ENCODE measurements at regions not wholly inside any gene's neighbourhood (a gene's known extent, or its start where the extent isn't known, plus 50 kb on each side); places are given as distances from the start of the nearest gene placed in this dataset.

- Histone ChIP-seq H3K4me1 (ENCODE audit: control insufficient read depth in 3 of 3, insufficient read depth in 2 of 3, low read depth in 1 of 3, low read length in 2 of 3) (no peaks in the 10 kb centered on the region), H3K36me3 (ENCODE audit: control insufficient read depth in 3 of 3, insufficient read depth in 2 of 3, low read depth in 1 of 3, low read length in 3 of 3) (no peaks in the 10 kb centered on the region), H3K27me3 (ENCODE audit: control insufficient read depth in 3 of 3, insufficient read depth in 3 of 3, low read length in 3 of 3) (no peaks in the 10 kb centered on the region), H3K9me3 (ENCODE audit: control insufficient read depth in 2 of 2, insufficient read depth in 1 of 2, low read depth in 1 of 2, low read length in 1 of 2) (no peaks in the 10 kb centered on the region), H3K27ac (ENCODE audit: low read depth in 1 of 3, low read length in 2 of 3) (no peak overlapping the region), H3K4me3 (ENCODE audit: low read depth in 1 of 3, low read length in 3 of 3) (no peak overlapping the region)
- FAIRE-seq (no peak), DNase-seq (no peak)
- 71 to 95% (median 75%) methylated on average over 1 of the region's 1 CpG for WGBS, 3 donors
Measured at GRCh38 chr17:51499897-51500296, 239.6 kb downstream of the UTP18 start.

GRCh38 chr17:51500454-51500853 is 240.1 kb downstream of the UTP18 start:
- no peak for DNase-seq
- WGBS, 3 donors = 12 to 46% (median 30%) methylated on average over 1 of the region's 1 CpG
- Histone ChIP-seq H3K27me3 (ENCODE audit: control insufficient read depth in 3 of 3, insufficient read depth in 3 of 3, low read length in 3 of 3) (no peaks in the 10 kb centered on the region), H3K9me3 (ENCODE audit: control insufficient read depth in 2 of 2, insufficient read depth in 1 of 2, low read depth in 1 of 2, low read length in 1 of 2) (no peaks in the 10 kb centered on the region), H3K4me3 (ENCODE audit: low read depth in 1 of 3, low read length in 3 of 3) (no peak overlapping the region), H3K27ac (ENCODE audit: low read depth in 1 of 3, low read length in 2 of 3) (no peak overlapping the region), H3K4me1 (ENCODE audit: control insufficient read depth in 3 of 3, insufficient read depth in 2 of 3, low read depth in 1 of 3, low read length in 2 of 3) (no peaks in the 10 kb centered on the region), H3K36me3 (ENCODE audit: control insufficient read depth in 3 of 3, insufficient read depth in 2 of 3, low read depth in 1 of 3, low read length in 3 of 3) (no peaks in the 10 kb centered on the region)
- FAIRE-seq = no peak

- Histone ChIP-seq H3K27ac (ENCODE audit: low read depth in 1 of 3, low read length in 2 of 3) (no peak overlapping the region), H3K36me3 (ENCODE audit: control insufficient read depth in 3 of 3, insufficient read depth in 2 of 3, low read depth in 1 of 3, low read length in 3 of 3) (no peaks in the 10 kb centered on the region), H3K27me3 (ENCODE audit: control insufficient read depth in 3 of 3, insufficient read depth in 3 of 3, low read length in 3 of 3) (no peaks in the 10 kb centered on the region), H3K4me3 (ENCODE audit: low read depth in 1 of 3, low read length in 3 of 3) (no peak overlapping the region), H3K9me3 (ENCODE audit: control insufficient read depth in 2 of 2, insufficient read depth in 1 of 2, low read depth in 1 of 2, low read length in 1 of 2) (no peaks in the 10 kb centered on the region), H3K4me1 (ENCODE audit: control insufficient read depth in 3 of 3, insufficient read depth in 2 of 3, low read depth in 1 of 3, low read length in 2 of 3) (no peaks in the 10 kb centered on the region)
- 75 to 97% (median 89%) methylated on average over 1 of the region's 1 CpG for WGBS, 3 donors
- DNase-seq (no peak), FAIRE-seq (no peak)
Measured at GRCh38 chr17:51505450-51505849, 245.1 kb downstream of the UTP18 start.

GRCh38 chr17:51507444-51507843 is 247.1 kb downstream of the UTP18 start:
- no peaks in the 10 kb centered on the region for H3K36me3 ChIP-seq (ENCODE audit: control insufficient read depth in 3 of 3, insufficient read depth in 2 of 3, low read depth in 1 of 3, low read length in 3 of 3)
- H3K9me3 ChIP-seq (ENCODE audit: control insufficient read depth in 2 of 2, insufficient read depth in 1 of 2, low read depth in 1 of 2, low read length in 1 of 2) = no peaks in the 10 kb centered on the region
- H3K27ac ChIP-seq (ENCODE audit: low read depth in 1 of 3, low read length in 2 of 3) = no peak overlapping the region
- no peak for DNase-seq
- no peaks in the 10 kb centered on the region for H3K4me1 ChIP-seq (ENCODE audit: control insufficient read depth in 3 of 3, insufficient read depth in 2 of 3, low read depth in 1 of 3, low read length in 2 of 3)
- FAIRE-seq = no peak
- no peak overlapping the region for H3K4me3 ChIP-seq (ENCODE audit: low read depth in 1 of 3, low read length in 3 of 3)
- WGBS, 3 donors = 67 to 74% (median 71%) methylated on average over 2 of the region's 2 CpGs
- H3K27me3 ChIP-seq (ENCODE audit: control insufficient read depth in 3 of 3, insufficient read depth in 3 of 3, low read length in 3 of 3) = no peaks in the 10 kb centered on the region

- FAIRE-seq (no peak), DNase-seq (no peak)
- H3K27ac ChIP-seq (ENCODE audit: low read depth in 1 of 3, low read length in 2 of 3) = no peak overlapping the region
- H3K9me3 ChIP-seq (ENCODE audit: control insufficient read depth in 2 of 2, insufficient read depth in 1 of 2, low read depth in 1 of 2, low read length in 1 of 2) = no peaks in the 10 kb centered on the region
- H3K4me1 ChIP-seq (ENCODE audit: control insufficient read depth in 3 of 3, insufficient read depth in 2 of 3, low read depth in 1 of 3, low read length in 2 of 3) = no peaks in the 10 kb centered on the region
- no peak overlapping the region for H3K4me3 ChIP-seq (ENCODE audit: low read depth in 1 of 3, low read length in 3 of 3)
- 68 to 78% (median 76%) methylated on average over 4 of the region's 4 CpGs for WGBS, 3 donors
- H3K36me3 ChIP-seq (ENCODE audit: control insufficient read depth in 3 of 3, insufficient read depth in 2 of 3, low read depth in 1 of 3, low read length in 3 of 3) = no peaks in the 10 kb centered on the region
- no peaks in the 10 kb centered on the region for H3K27me3 ChIP-seq (ENCODE audit: control insufficient read depth in 3 of 3, insufficient read depth in 3 of 3, low read length in 3 of 3)
Measured at GRCh38 chr17:51508048-51508447, 247.7 kb downstream of the UTP18 start.

GRCh38 chr17:51510940-51511339 is 250.6 kb downstream of the UTP18 start:
- H3K27ac ChIP-seq (ENCODE audit: low read depth in 1 of 3, low read length in 2 of 3) = no peak overlapping the region
- H3K36me3 ChIP-seq (ENCODE audit: control insufficient read depth in 3 of 3, insufficient read depth in 2 of 3, low read depth in 1 of 3, low read length in 3 of 3) = no peaks in the 10 kb centered on the region

GRCh38 chr17:51512220-51512907 is 252.0 kb downstream of the UTP18 start:
- DNase-seq = no peak
- H3K4me3 ChIP-seq (ENCODE audit: low read depth in 1 of 3, low read length in 3 of 3) = no peak overlapping the region
- no peak for FAIRE-seq
- no peaks in the 10 kb centered on the region for H3K4me1 ChIP-seq (ENCODE audit: control insufficient read depth in 3 of 3, insufficient read depth in 2 of 3, low read depth in 1 of 3, low read length in 2 of 3)
- no peaks in the 10 kb centered on the region for H3K27me3 ChIP-seq (ENCODE audit: control insufficient read depth in 3 of 3, insufficient read depth in 3 of 3, low read length in 3 of 3)
- H3K36me3 ChIP-seq (ENCODE audit: control insufficient read depth in 3 of 3, insufficient read depth in 2 of 3, low read depth in 1 of 3, low read length in 3 of 3) = no peaks in the 10 kb centered on the region
- whole genome bisulfite sequencing, 3 donors = 63 to 65% (median 64%) methylated on average over 5 of the region's 5 CpGs
- H3K9me3 ChIP-seq (ENCODE audit: control insufficient read depth in 2 of 2, insufficient read depth in 1 of 2, low read depth in 1 of 2, low read length in 1 of 2) = no peaks in the 10 kb centered on the region
- no peak overlapping the region for H3K27ac ChIP-seq (ENCODE audit: low read depth in 1 of 3, low read length in 2 of 3)

More at GRCh38 chr17:51510940-51511339, 250.6 kb downstream of the UTP18 start:
- WGBS, 3 donors = 68 to 84% (median 73%) methylated on average over 3 of the region's 3 CpGs
- Histone ChIP-seq H3K9me3 (ENCODE audit: control insufficient read depth in 2 of 2, insufficient read depth in 1 of 2, low read depth in 1 of 2, low read length in 1 of 2) (no peaks in the 10 kb centered on the region), H3K27me3 (ENCODE audit: control insufficient read depth in 3 of 3, insufficient read depth in 3 of 3, low read length in 3 of 3) (no peaks in the 10 kb centered on the region), H3K4me1 (ENCODE audit: control insufficient read depth in 3 of 3, insufficient read depth in 2 of 3, low read depth in 1 of 3, low read length in 2 of 3) (no peaks in the 10 kb centered on the region), H3K4me3 (ENCODE audit: low read depth in 1 of 3, low read length in 3 of 3) (no peak overlapping the region)
- DNase-seq (no peak), FAIRE-seq (no peak)

- WGBS, 3 donors = 44 to 73% (median 53%) methylated on average over 3 of the region's 3 CpGs
- H3K36me3 ChIP-seq (ENCODE audit: control insufficient read depth in 3 of 3, insufficient read depth in 2 of 3, low read depth in 1 of 3, low read length in 3 of 3) = no peaks in the 10 kb centered on the region
- DNase-seq = no peak
- H3K9me3 ChIP-seq (ENCODE audit: control insufficient read depth in 2 of 2, insufficient read depth in 1 of 2, low read depth in 1 of 2, low read length in 1 of 2) = no peaks in the 10 kb centered on the region
- no peaks in the 10 kb centered on the region for H3K4me1 ChIP-seq (ENCODE audit: control insufficient read depth in 3 of 3, insufficient read depth in 2 of 3, low read depth in 1 of 3, low read length in 2 of 3)
- no peak for FAIRE-seq
- no peak overlapping the region for H3K4me3 ChIP-seq (ENCODE audit: low read depth in 1 of 3, low read length in 3 of 3)
- H3K27me3 ChIP-seq (ENCODE audit: control insufficient read depth in 3 of 3, insufficient read depth in 3 of 3, low read length in 3 of 3) = no peaks in the 10 kb centered on the region
- H3K27ac ChIP-seq (ENCODE audit: low read depth in 1 of 3, low read length in 2 of 3) = no peak overlapping the region
Measured at GRCh38 chr17:51516924-51517323, 256.6 kb downstream of the UTP18 start.

- FAIRE-seq = no peak
- H3K27me3 ChIP-seq (ENCODE audit: control insufficient read depth in 3 of 3, insufficient read depth in 3 of 3, low read length in 3 of 3) = no peaks in the 10 kb centered on the region
- H3K9me3 ChIP-seq (ENCODE audit: control insufficient read depth in 2 of 2, insufficient read depth in 1 of 2, low read depth in 1 of 2, low read length in 1 of 2) = no peaks in the 10 kb centered on the region
- no peaks in the 10 kb centered on the region for H3K36me3 ChIP-seq (ENCODE audit: control insufficient read depth in 3 of 3, insufficient read depth in 2 of 3, low read depth in 1 of 3, low read length in 3 of 3)
- WGBS, 3 donors = 76 to 90% (median 89%) methylated on average over 1 of the region's 1 CpG
- H3K4me1 ChIP-seq (ENCODE audit: control insufficient read depth in 3 of 3, insufficient read depth in 2 of 3, low read depth in 1 of 3, low read length in 2 of 3) = no peaks in the 10 kb centered on the region
- no peak overlapping the region for H3K27ac ChIP-seq (ENCODE audit: low read depth in 1 of 3, low read length in 2 of 3)
- DNase-seq = no peak
- H3K4me3 ChIP-seq (ENCODE audit: low read depth in 1 of 3, low read length in 3 of 3) = no peak overlapping the region
Measured at GRCh38 chr17:51524524-51524923, 264.2 kb downstream of the UTP18 start.

Data from small intestine (tissue), 7 donors.